Suprapubic skin (tissue), 4 donors: ENCODE measurements at regions not wholly inside any gene's neighbourhood (a gene's known extent, or its start where the extent isn't known, plus 50 kb on each side); places are given as distances from the start of the nearest gene placed in this dataset.

Experiments
- DNase-seq, 2 donors: peaks; one replicate each; pipeline ENCODE4 v3.0.0-alpha.2; 2019; ENCODE audit warnings: low spot score in 2 of 2
- H3K27ac ChIP-seq: fragments of 200-600 bp; sonication (generic); one replicate; pipeline ENCODE4 v1.5.1; 2019
- H3K27me3 ChIP-seq: fragments of 200-600 bp; sonication (generic); one replicate; pipeline ENCODE4 v1.5.1; 2019
- H3K36me3 ChIP-seq: fragments of 200-600 bp; sonication (generic); one replicate; pipeline ENCODE4 v1.5.1; 2019
- H3K4me1 ChIP-seq: fragments of 200-600 bp; sonication (generic); one replicate; pipeline ENCODE4 v1.5.1; 2019
- H3K4me3 ChIP-seq: fragments of 200-600 bp; sonication (generic); one replicate; pipeline ENCODE4 v1.5.1; 2019; ENCODE audit warnings: mild to moderate bottlenecking
- H3K9me3 ChIP-seq: fragments of 200-600 bp; sonication (generic); one replicate; pipeline ENCODE4 v1.5.1; 2019
- EP300 ChIP-seq: sonication (generic); formaldehyde crosslinking; IDR thresholded peaks from one replicate; pipeline ENCODE4 v1.6.1; 2017; ENCODE audit warnings: antibody characterized with exemption
- POLR2A ChIP-seq, 2 donors: fragments of 450-650 bp; IDR thresholded peaks; one replicate each; pipeline ENCODE4 v1.6.1; 2017; ENCODE audit warnings: antibody characterized with exemption in 2 of 2, mild to moderate bottlenecking in 2 of 2, moderate library complexity in 2 of 2
- POLR2AphosphoS5 ChIP-seq, 3 donors: sonication (generic); formaldehyde crosslinking; IDR thresholded peaks; one replicate each; pipeline ENCODE4 v1.6.1; 2017; ENCODE audit warnings: antibody characterized with exemption in 3 of 3
- WGBS: methylation state at CpG from one replicate; pipeline ENCODE4 v1.1.5; 2018; 5-methylcytosine and 5-hydroxymethylcytosine counted together
- TF ChIP-seq, protein P1 (sequence below), 2 donors: fragments of 200-600 bp in 1 of 2; fragments of 450-650 bp in 1 of 2; sonication (generic) in 1 of 2; IDR thresholded peaks; one replicate each; pipeline ENCODE4 v1.5.1; 2016 to 2019; ENCODE audit warnings: antibody characterized with exemption in 2 of 2, mild to moderate bottlenecking in 1 of 2, moderate library complexity in 1 of 2

DNA sequence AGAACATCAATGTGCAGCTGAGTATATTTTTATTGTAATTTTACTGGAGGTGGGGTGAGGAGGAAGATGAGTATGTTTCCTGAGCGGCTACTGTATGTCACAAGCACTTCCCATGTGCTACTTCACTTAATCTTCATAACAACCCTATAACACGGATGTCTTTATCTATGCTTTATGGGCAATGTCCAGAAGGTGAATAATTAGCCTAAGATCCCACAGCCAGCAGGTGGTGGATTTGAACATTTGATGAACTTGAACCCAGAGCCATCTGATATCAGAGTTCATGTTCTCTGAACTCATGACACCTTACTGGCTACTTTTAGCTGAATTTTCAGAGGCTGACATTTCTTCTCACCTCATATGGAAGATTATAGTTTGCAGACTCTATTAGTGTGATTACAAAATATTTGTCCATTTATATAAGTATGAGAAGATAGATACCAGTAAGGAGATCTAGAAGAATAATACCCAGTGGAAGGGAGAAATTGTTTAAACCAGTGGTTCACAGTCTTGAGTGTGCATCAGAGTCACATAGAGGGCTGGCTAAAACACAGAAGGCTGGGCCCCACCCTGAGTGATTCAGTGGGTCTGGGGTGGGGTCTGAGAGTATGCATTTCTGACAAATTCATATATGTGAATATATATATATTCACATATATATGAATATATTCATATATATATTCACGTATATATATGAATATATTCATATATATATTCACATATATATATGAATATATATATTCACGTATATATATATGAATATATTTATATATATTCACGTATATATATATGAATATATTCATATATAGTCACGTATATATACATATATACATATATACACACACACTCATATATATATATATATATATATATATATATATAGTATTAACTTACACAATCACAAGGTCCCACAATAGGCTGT is 164.4 kb upstream of the NR3C1 start:
- H3K9me3 ChIP-seq: no peaks in the 10 kb centered on the region
- H3K27me3 ChIP-seq: no peaks in the 10 kb centered on the region
- DNase-seq: no peak
- TF ChIP-seq POLR2A (IDR thresholded peaks at IDR 0.05) (no peak), POLR2AphosphoS5 (IDR thresholded peaks at IDR 0.05) (no peak), EP300 (no peak)
- TF ChIP-seq, protein P1, sequence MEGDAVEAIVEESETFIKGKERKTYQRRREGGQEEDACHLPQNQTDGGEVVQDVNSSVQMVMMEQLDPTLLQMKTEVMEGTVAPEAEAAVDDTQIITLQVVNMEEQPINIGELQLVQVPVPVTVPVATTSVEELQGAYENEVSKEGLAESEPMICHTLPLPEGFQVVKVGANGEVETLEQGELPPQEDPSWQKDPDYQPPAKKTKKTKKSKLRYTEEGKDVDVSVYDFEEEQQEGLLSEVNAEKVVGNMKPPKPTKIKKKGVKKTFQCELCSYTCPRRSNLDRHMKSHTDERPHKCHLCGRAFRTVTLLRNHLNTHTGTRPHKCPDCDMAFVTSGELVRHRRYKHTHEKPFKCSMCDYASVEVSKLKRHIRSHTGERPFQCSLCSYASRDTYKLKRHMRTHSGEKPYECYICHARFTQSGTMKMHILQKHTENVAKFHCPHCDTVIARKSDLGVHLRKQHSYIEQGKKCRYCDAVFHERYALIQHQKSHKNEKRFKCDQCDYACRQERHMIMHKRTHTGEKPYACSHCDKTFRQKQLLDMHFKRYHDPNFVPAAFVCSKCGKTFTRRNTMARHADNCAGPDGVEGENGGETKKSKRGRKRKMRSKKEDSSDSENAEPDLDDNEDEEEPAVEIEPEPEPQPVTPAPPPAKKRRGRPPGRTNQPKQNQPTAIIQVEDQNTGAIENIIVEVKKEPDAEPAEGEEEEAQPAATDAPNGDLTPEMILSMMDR (IDR thresholded peaks at IDR 0.05): no peak
- no peak overlapping the region for H3K4me3 ChIP-seq
- no peaks in the 10 kb centered on the region for H3K36me3 ChIP-seq
- no peaks in the 10 kb centered on the region for H3K4me1 ChIP-seq
- H3K27ac ChIP-seq: no peak overlapping the region
- WGBS: 91% methylated on average over 6 of the region's 6 CpGs

DNA sequence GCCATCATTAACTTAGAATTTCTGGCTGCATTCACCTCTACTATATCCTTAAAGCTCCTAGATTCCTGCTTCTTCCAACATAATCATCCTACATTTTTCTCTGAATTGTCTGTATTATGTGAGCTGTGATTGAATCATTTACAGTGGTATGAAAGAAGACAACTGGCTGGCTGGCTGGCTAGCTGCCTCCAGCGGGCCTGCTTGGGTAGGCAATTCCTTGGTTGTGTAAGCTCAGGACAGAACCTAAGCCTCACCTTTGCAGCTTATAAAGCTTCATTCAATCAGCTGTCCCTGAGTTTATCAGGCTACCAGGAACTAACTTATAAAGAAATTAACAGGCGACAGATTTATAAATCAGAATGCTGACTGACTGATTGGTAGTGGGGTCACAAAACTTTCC is 162.7 kb upstream of the NR3C1 start:
- Histone ChIP-seq H3K27ac (no peak overlapping the region), H3K27me3 (no peaks in the 10 kb centered on the region), H3K36me3 (no peaks in the 10 kb centered on the region), H3K4me1 (no peaks in the 10 kb centered on the region), H3K9me3 (no peaks in the 10 kb centered on the region), H3K4me3 (no peak overlapping the region)
- DNase-seq: no peak
- WGBS: 96% methylated on average over 2 of the region's 2 CpGs
- TF ChIP-seq POLR2A (IDR thresholded peaks at IDR 0.05) (no peak), EP300 (no peak), POLR2AphosphoS5 (IDR thresholded peaks at IDR 0.05) (no peak)
- TF ChIP-seq, protein P1 (IDR thresholded peaks at IDR 0.05): no peak

- Histone ChIP-seq H3K36me3 (no peaks in the 10 kb centered on the region), H3K4me1 (no peaks in the 10 kb centered on the region), H3K4me3 (no peak overlapping the region), H3K27ac (no peak overlapping the region), H3K9me3 (no peaks in the 10 kb centered on the region), H3K27me3 (no peaks in the 10 kb centered on the region)
- DNase-seq: no peak
- TF ChIP-seq POLR2AphosphoS5 (IDR thresholded peaks at IDR 0.05) (no peak), EP300 (no peak)
- TF ChIP-seq, protein P1 (IDR thresholded peaks at IDR 0.05): no peak
These were observed 160.9 kb upstream of the NR3C1 start for GRCh38 chr5:143564417-143564816.

DNA sequence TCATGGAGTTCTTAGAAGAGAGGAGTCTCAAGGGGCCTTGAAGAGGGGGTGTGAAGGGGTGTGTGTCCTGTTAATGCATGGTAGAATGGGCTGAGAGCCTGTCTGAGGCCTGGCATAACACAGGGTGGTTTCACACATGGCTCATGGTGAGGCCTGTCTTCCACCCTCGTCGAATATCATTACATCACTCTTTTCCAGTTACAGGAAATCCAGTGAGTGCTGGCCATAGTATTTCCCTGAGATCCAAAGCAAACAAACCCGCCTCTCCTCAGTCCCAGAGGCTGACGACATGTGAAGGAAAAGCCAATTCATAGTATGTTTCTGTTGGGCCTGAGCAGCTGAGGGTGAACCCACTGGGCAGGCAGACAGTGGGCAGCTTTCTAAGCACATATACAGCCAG is 159.4 kb upstream of the NR3C1 start:
- Histone ChIP-seq H3K27me3 (no peaks in the 10 kb centered on the region), H3K27ac (no peak overlapping the region), H3K9me3 (no peaks in the 10 kb centered on the region), H3K4me1 (no peaks in the 10 kb centered on the region), H3K36me3 (no peaks in the 10 kb centered on the region), H3K4me3 (no peak overlapping the region)
- 62% methylated on average over 4 of the region's 4 CpGs for WGBS
- DNase-seq: no peak
- no peak for TF ChIP-seq EP300
- TF ChIP-seq POLR2A (IDR thresholded peaks at IDR 0.05): no peak
- no peak for TF ChIP-seq POLR2AphosphoS5 (IDR thresholded peaks at IDR 0.05)
- TF ChIP-seq, protein P1 (IDR thresholded peaks at IDR 0.05): no peak

GRCh38 chr5:143561219-143561618 is 157.7 kb upstream of the NR3C1 start:
- no peak overlapping the region for H3K27ac ChIP-seq
- no peaks in the 10 kb centered on the region for H3K27me3 ChIP-seq
- no peak overlapping the region for H3K4me3 ChIP-seq
- TF ChIP-seq, protein P1 (IDR thresholded peaks at IDR 0.05): no peak
- TF ChIP-seq POLR2A (IDR thresholded peaks at IDR 0.05) (no peak), POLR2AphosphoS5 (IDR thresholded peaks at IDR 0.05) (no peak), EP300 (no peak)
- H3K9me3 ChIP-seq: no peaks in the 10 kb centered on the region
- no peaks in the 10 kb centered on the region for H3K4me1 ChIP-seq
- DNase-seq: no peak
- no peaks in the 10 kb centered on the region for H3K36me3 ChIP-seq
- WGBS: 92% methylated on average over 4 of the region's 4 CpGs
